ENCODE measurements at regions not wholly inside any gene's neighbourhood (a gene's known extent, or its start where the extent isn't known, plus 50 kb on each side); places are given as distances from the start of the nearest gene placed in this dataset.
A peak's percentile ranks its signal among the peaks of the same experiment; 100 is the strongest.
"Not testable (repeated sequence)": the region's sequence is repeated elsewhere in the genome, so short reads cannot be mapped to it uniquely, and the experiment has no call there.

DNA sequence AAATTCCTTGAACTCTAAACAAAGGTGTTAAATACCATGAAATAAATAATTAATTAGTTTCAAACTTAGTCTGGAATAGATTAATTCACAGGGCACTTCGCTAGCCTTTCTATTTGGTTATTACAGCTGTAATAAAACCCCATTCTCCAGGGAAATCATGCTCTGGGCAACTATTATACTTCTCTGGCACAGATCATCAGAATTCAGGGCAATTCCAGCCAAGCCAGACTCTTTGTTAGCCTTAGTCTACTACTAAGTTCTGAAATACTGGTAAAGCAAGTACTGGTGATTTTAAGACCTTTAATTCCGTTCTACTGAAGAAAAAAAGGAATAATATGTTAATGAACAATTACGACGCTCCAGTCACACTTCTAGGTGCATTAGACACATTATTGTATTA is 123.4 kb upstream of the PDE1A start:
- no peak for DNase-seq

DNA sequence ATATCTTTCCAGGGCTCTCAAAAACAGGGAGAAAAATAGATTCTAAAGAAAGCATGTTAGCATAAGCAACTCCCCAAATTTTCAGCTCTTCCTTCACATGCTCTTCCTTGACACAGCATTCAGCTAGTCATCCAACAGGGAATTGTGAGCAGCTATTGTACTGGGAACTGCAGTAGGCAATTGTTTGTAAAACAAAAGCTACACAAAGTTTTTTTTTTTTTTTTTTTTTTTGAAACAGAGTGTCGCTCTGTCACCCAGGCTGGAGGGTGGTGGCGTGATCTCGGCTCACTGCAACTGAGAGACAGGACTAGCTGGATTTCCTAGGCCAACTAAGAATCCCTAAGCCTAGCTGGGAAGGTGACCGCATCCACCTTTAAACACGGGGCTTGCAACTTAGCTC is 125.4 kb upstream of the PDE1A start:
- DNase-seq: not testable (repeated sequence)

DNA sequence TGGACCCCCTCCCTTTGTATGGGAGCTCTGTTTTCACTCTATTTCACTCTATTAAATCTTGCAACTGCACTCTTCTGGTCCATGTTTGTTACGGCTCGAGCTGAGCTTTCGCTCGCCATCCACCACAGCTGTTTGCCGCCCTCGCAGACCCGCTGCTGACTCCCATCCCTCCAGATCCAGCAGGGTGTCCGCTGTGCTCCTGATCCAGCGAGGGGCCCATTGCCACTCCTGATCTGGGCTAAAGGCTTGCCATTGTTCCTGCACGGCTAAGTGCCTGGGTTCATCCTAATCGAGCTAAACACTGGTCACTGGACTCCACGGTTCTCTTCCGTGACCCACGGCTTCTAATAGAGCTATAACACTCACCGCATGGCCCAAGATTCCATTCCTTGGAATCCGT is 125.9 kb upstream of the PDE1A start:
- DNase-seq: not testable (repeated sequence)

DNA sequence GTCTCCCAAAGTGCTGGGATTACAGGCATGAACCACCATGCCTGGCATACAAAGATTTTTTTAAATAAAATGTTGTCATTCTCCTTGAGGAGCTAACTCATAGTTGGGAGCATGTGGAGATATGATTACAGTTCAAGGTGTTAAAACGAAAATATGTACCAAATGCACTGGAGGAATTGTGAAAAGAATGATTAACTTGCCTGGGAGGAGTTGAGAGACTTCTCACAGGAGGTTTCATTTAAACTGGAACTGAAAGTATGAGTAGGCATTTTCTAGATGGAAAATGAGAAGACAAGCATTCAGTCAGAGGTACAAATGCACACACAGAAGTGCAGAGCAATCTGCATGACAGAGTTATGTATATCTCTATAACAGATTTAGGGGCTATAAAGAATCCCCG is 126.6 kb upstream of the PDE1A start:
- DNase-seq: no peak

DNA sequence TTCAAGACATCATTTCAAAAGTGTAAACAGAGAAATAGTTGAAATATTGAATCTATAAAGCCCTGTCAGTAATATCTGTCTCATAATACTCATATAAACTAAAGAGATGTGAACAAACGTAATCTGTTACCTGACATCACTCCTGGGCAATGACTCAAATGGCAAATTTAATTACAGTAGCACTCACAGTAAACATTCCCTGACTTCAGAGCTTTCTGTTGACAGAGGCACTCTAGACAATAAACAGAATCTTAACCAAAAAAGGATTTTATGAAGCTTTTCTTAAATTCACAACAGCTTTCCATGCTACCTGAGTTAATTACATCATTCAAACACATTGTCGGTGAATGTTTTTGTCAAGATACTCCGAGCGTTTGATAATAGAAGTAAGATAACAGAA is 128.1 kb upstream of the PDE1A start:
- DNase-seq: no peak

DNA sequence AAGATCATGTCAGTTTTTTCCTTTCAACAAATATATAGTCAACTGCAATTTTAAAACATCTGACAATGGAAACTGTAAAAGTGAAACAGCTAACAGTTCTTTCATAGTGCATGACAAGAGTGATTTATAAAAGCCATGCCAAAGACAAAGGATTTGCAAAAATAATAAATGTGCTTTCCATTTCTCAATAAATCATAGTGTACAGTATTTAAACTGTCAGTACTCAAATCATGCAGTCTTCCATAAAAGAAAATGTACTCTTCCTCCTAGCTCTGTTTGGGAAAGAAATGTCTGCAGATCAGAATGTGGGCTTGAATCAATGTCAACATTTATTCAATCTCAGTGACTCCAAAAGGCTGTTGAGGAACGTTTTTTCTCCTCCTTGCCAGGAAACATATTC is 131.7 kb upstream of the PDE1A start:
- DNase-seq: no peak

DNA sequence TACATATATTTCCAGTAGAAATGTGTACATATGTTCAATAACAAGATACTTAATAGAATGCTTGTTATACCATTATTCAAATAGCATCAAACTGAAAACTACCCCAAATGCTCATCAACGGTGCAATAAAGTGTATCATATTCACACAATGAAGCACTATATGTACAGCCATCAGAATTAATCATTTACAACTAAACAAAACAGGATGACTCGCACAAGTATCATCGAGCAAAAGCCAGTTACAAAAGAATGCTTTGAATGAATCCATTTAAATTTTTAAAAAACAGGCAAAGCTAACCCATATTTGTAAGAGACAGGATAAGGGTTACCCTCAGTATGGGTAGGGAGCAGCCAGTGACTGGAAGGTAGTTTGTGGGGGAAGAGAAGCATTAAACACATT is 132.8 kb upstream of the PDE1A start:
- DNase-seq: no peak

DNA sequence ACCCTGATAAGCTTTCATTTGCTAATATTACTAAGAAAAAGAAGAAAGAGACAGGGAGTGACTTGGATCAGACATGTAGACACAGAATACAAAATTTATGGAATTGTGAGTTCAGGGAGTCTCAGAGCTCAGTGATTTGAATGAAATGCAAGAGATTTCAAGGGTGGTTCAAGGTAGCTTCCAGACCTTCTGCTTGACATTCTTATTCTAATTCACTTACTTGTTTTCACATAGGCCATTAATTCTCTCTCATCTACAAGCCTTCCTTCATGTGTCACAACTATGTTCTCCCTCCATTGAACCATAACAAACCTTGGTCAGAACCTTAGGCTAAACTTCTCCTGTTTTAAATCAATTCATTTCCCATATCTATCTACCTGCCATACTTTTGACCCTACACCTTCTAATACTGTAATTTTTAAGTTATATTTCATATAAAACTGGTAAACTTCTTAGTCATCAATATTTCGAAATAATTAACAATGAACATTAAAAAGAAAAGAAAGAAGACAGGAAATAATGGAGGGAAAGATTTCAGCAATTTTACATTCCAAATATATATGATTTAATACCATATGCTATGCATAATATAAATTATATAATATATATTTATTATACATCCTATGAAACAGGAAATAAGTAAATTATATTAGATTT is 139.2 kb upstream of the PDE1A start:
- no peak for DNase-seq

DNA sequence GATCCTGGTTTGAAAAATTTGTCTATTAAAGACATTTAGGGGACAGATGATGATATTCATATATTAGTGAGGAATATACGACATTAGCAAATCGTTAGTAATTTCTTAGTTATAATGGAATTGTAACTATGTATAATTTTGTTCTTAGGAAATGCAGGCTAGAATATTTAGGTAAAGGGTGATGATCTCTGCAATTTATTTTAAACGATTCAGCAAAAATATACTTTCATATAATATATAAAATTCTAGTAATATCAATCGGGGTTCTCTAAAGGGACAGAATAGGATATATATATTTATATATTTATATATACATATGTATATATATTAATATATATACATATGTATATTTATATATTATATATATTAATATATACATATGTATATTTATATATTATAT is 142.5 kb upstream of the DNAJC10 start:
- no peak for DNase-seq

DNA sequence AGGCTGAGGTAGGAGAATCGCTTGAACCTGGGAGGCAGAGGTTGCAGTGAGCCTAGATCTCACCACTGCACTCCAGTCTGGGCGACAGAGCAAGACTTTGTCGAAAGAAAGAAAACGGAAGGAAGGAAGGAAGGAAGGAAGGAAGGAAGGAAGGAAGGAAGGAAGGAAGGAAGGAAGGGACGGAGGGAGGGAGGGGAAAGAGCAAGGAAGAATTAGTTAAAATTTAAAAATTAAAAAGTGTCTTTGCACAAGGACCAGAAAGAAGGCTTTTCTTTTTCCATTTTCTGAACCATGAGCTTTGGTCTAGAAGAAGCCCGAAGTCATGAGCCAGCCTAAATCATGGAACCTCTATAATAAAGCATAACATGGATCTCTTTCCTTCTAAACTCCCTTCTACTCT is 138.2 kb upstream of the DNAJC10 start:
- no peak for DNase-seq

DNA sequence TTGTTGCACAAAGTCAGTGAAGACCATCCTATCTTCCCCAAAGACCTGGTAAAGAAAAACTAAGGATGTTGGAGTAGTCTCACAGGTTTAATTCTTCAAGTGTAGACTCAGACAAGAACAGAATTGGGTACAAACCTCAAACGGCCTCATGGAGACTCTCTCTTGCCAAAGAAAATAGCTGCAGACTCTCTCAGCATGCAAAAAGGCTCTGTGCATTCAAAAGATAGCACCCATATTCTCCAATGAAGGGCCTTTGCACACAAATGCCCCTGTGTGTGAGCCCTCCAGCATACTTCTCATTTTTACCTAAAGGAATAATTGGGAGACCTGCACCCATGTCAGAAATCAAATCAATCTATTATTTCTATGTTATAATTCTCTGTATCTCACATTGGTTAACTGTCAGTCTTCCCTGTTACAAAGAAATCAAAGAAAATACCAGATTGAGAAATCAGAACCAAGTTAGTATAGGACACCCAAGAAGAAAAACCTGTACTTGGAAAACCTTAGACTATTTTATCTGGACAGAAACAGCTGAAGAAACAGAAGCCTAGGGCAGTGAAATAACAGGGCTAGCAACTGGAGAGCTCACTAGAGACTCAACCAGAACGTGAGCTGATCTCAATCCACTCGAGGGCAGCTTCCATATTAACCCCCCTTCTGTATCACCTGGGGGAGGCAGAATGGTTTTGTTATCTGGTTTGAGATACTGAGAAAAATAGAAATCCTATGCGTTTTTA is 134.7 kb upstream of the DNAJC10 start:
- DNase-seq: no peak

DNA sequence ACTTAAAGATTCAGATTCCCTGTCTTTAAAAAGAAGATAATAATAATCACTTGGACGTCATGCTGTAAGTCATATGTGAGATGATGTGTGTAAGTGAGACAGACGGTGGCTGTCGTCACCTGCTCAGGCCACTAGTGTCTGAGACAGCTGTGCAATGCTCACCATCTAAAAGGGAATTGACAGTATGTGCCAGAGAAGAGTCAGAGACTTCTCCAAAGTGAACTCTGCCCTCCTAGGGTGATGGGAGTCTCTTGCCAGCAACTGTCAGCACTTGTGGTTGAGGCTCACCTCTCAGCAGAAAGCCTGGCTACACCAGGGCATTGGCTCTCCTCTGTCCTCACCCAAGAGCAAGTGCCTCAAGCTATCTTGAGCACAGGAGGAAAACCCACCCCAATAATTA is 131.6 kb upstream of the DNAJC10 start:
- DNase-seq: no peak

DNA sequence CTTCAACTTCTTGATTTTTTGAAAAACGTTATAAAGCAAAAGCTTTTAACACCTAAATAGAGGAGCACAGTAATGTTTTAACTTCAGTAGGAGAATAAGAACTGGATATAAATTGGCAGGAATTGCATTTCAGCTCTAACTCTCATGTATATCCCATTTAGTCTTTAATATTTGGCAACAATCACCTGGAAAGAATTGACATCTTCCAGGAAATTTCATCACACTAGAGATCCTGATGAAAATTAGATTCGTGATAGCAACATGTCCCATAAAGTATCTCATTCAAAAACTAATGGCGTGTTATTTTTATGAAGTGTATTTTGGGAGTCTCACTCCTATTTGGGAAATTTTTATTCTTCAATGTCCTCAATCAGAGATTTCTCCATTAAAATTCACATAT is 131.1 kb upstream of the DNAJC10 start:
- DNase-seq: no peak

DNA sequence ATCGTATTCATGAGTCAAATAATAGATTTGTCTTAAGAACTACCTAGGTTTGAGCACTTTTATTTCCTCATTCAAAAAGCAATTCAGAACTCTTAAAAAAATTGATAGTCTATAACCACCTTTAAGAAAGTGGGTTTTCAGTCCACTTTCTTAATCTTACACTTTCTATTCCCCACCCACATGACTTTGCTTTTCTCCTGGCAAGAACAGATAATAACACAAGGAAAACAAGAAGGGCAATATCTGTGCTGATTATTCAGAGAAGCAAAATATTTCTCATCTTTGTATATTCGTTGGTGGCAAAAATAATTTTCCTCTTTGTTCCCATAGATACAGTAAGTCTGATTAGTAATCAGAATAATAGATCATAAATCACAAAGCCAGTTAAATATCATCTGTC is 130.6 kb upstream of the DNAJC10 start:
- no peak for DNase-seq

DNA sequence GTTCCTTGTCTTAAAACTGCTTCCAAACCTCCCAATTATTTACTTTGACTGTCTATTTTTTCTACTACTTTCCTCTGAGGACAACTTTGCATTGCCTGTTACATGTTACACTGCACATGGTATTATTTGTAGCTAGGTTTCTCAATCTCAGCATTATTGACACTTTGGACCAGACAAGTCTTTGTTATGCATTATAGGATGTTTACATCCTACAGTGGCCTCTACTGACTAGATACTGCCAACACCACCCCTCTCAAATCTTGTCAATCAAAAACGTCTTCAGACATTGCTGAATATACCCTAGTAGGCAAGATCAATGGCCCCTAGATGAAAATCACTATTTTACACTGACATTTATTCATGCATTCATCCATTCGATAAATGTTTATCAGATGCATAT is 129.6 kb upstream of the DNAJC10 start:
- peak; percentile 11 for DNase-seq

DNA sequence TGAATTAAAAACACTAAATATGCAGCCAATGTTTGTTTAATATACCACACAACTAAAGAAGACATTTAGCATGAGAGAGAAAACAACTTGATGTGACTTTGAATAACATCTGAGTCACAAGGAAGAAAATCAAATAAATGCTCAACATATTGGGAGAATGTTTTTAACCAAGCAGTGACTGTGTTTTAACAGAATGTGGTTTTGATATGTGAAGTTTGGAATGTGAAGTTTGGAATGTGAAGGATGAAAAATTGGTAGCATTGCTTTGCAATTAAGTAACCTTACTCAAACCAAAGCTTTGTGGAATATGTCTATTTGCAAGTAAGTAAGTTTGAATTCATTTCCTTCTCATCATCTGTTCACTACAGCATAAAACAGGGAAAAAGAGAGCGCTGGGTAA is 128.2 kb upstream of the DNAJC10 start:
- no peak for DNase-seq

DNA sequence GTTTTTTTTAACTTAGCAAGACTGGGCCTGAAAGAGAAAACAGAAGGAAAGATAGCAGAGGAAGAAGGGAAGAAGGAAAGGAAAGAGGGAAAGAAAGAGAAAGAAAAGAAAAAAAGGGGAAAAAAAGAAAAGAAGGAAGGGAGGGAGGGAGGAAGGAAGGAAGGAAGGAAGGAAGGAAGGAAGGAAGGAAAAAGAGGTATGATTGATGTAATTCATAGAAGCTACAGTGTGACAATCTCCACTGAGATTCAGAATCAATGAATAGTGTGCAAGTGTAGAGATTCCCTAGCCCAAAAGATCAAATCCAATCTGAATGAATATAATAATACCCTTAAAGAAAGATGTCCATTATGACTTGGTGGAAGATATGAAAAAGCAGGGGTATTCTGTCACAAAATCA is 126.9 kb upstream of the DNAJC10 start:
- no peak for DNase-seq

DNA sequence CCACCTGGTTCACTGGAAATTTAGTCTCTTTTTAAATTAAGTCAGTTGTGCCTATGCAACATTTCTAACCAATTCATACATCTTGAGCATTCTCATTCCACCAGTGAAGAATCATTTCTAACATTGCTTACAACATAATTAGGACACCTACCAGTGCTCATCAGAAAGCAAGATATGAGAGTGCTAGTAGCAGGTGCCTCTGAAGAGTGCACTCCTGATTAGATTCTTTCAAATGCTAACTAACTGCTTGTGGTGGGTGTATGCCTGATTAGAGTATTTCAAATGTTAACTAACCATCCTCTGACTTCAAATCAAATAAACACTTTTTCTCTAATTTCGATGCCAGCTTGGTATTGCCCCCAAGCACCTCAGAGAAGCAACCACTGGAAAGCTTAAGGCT is 124.3 kb upstream of the DNAJC10 start:
- DNase-seq: no peak

DNA sequence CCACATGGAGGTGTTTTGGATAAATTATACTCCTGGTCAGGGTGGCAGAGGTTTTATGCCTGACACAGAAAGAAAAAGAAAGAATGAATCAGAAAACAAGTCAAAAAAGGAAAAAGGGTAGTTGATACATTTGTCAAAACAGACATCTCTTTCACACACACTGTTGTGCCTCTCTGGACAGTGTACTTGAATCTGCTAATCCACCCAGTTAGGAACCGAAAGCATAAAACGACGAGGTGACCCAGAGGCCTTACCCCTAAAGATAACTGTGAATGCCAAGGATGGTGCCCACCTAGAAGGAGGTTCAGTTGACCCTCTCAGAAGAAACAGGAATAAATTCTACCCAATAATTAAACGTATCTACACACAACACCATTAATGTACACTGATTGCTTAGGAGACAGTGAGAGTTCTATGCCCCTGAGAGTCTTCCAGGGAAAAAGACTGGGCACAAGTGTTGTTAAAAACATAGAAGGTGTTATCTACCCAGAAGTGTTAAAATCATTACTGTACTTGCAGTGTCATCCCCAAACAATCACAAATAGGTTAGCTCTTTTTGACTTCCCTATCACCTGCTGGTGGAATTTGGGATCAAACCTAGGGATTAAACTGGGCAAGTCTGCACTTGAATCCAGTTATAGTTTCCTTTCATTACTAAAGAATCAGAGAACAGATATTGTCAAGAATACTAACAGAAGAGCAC is 123.2 kb upstream of the DNAJC10 start:
- no peak for DNase-seq

DNA sequence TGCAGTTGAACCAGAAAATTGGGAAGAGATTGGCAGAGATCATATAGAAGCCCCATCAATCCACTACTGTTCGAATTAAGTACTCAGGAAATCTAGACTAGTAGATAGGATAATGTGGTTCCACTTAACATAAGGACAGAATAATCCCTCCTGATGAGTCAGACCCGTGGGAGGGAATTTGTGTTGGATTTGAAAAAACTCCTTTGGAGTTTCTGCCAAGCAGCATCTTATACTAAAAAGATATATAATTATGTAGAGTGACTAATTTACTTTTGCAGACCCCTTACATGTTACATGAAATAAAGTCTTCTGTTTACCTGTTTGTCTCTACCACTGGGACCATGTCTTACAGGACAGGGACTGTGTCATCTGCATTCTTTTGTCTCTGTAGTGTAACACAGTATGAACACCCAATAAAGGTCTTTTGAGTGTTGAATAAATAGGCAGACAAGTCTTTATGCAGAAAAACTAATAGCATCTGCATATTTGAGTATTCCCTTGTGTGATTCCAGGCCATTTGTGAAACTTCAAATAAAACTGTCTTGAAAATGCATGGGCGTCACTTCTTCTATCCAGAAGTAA is 122.6 kb upstream of the DNAJC10 start:
- DNase-seq: peak; percentile 4

DNA sequence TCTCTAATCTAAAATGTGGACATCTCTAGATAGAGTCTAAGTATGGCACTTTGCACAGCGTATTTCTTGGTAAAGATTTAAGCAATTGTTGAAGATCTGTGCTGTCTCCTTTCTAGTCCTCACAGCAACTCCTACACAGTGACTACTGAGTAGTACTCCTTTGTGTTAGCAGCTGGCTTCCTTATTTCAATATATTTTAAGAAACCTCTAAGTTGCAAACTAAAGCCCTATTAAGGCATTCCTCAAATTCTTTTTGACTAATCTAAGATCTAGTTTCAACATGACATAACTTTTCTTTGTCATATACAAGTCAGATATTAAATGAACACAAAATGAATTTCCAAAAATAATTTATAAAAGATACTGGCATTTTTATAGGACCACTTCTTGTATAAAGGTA is 121.8 kb upstream of the DNAJC10 start:
- DNase-seq: no peak

DNA sequence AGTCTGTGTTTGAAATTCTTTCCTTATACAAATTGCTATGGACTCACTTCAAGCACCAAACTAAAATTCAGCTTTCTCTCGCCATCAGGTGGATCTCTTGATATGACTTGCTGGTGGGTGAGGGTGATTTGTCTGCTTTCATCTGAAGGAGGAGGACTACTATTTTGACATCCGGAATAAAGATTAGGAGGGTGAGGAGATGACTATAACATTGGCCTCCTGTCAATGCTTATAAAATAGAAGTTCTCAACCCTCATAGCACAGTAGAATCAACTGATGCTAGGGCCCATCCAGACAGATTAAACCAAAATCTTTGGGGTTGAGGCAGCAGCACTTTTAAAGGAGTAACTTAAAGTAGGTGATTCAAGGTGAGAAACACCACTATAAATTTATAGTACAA is 120.4 kb upstream of the DNAJC10 start:
- DNase-seq: no peak

DNA sequence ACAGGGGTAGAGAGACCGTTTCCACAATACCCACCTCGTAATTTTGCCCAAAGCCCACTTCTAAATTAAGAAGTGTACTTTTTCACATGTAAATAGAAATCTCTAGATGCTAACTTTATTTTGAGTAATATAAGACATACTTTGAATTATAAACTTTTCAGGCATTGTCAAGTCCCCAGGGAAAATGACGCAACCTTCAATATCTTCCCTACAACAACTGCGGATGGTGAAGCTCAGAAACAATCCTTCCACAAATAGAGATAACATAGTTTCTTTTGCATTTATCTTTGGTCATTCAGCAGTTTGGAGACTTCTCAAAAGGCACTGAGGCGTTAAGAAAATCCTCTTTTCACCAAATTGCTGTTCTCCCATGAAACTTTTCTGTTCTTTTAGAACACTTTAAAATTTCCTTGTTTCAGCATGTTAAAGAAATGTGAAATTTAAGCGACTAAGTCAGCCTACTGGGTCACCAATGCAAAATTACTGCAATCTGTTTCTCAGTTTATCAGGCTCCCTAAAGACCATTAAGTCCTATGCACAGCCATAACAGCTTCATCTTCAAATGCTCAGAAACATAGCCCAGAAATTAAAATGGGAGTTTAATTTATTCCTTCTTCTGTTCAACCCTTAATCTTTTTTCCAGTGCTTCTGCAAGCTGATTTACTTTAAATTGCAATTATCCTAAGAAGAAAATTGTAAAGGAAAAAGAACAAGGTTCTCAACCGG is 118.3 kb upstream of the DNAJC10 start:
- DNase-seq: no peak

Measured in dermis blood vessel endothelial cell (primary cell).